Hematopoietic multipotent progenitor cell treated with erythropoietin and hydrocortisone succinate and interleukin-3 and kit ligand, for 8 days (in vitro differentiated cells): ENCODE measurements at regions not wholly inside any gene's neighbourhood (a gene's known extent, or its start where the extent isn't known, plus 50 kb on each side); places are given as distances from the start of the nearest gene placed in this dataset.

Source experiments
- DNase-seq: peaks from one replicate; pipeline ENCODE4 v3.0.0-alpha.2; 2015

- no peak for DNase-seq
These were observed 120.7 kb upstream of the CSF3R start for GRCh38 chr1:36603461-36603860.

DNA sequence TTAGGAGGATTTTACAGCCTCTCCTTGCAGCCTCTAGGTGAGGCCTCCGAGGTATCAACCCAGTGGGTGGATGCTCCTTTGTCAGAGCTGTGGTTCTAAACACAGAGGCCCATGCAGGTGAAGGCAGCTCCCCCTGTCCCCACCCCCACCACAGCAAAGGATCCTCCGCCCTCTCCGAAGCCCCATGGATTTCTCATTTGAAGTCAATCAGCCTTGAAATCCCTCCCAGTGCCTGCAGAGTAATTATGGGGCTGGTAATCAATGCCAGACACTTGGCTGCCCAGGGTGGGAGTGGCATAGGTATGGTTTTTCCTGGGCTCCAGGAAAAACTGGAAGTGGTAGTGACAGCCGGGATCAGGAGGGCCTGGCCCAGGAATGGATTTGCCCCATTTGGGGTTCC lies 119.5 kb upstream of the CSF3R start:
- no peak for DNase-seq

- DNase-seq = no peak
These were observed 117.1 kb upstream of the CSF3R start for GRCh38 chr1:36599828-36600227.

GRCh38 chr1:36597514-36597913 lies 114.8 kb upstream of the CSF3R start:
- no peak for DNase-seq

- DNase-seq = no peak
These were observed 113.2 kb upstream of the CSF3R start for GRCh38 chr1:36595921-36596320.

GRCh38 chr1:36595349-36595748 lies 112.6 kb upstream of the CSF3R start:
- DNase-seq = no peak

DNA sequence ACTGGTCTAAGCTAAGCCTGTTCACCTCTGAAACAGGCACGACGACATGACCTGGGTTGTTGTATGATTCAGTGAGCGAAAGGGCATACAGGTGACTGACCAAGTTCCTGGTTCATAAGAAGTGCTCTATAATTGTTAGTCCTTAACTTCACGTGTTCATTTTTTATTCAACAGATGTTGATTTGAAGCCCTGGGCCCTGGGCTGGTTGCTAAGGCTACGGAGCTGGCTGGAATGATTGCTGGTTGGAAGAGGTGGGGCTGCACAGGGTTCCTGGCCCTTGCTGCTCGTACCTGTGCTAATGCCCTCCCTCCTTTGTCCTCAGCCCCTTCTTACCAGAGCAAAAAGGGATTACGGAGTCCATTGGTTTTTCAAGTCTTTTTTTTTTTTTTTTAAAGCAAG lies 111.3 kb upstream of the CSF3R start:
- DNase-seq = no peak

DNA sequence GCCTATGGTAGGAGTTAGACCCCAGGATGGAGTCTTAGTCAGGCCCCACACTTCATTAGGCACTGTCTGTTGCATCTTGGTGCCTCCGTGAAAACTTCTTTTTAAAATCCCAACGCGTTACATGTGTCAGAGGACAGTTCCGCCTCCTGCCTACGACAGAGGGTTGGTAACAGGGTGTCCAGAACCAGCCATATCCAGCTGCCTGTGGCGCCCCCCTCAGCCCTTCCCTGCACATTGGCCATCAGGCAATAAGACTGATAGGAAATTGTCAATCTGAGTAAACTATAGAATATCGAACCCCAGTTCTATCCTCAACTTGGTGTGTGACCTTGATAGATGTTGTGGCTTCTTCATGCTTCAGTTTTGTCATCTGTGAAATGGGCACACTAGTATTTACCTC lies 108.6 kb upstream of the CSF3R start:
- no peak for DNase-seq

GRCh38 chr1:36590771-36591170 lies 108.1 kb upstream of the CSF3R start:
- DNase-seq = no peak

DNA sequence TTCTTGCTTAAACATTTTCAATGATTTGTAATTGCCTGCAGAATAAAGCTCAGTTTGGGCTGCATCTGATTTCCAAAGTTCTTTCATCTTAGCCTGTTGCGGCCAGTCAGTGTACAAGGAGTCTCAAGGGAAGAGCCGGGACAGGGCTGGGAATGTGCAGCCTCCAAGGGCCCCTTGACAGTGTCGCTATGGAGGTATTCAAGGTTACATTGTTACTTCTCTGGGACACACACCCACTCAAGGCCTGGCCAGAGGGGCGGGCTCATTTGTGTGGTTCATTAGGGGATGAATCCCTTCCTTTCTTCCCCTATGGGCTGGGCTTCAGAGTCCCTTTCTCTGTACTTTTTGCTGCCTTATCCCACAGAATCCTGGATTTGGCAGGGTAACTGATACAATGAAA lies 107.6 kb upstream of the CSF3R start:
- DNase-seq = no peak

GRCh38 chr1:36588972-36589371 lies 106.3 kb upstream of the CSF3R start:
- DNase-seq = no peak

DNA sequence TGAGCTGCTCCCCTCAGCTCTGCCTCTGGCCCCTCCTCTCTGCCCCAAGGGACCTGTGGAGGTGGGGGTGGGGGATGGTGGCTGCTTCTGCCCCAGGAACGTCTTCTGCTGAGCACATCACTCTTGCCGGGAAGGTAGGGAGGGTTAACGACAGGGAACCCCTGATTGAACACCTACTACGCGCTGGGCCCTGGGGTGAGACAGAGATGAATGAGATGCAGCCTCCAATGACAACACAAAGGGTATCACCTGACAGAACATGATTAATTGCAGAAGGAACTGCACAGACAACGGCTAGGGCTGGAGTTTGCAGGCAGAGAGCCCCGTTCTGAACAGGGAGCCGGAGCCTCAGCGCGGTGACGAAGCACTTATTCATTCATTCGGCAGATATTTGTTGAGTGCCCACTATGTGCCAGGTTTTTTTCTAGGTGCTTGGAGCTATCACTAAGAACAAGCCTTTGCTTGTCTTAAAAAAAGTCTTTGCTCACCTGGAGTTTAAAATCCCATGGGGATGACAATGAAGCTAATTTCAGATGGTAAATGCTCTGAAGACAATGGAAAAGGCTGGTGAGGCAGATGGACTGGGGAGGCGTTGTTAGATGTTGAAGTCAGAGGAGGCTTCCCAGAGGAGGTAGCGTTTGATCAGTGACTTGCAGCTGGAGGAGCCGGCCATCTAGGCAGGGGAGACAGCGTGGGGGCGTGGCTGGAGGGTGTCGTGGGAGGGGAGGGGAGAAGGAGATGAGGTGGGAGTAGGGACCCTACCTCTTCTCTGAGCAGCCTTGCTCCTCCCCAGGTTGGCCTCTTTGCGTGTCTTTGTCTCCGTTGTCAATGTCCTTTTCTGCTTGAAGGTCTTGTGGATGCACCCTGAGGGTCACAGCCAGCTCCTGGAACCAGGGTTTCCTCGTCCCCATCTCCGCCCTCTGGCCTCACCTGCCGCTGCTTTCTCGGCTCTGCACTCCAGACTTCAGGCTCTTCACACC lies 103.1 kb upstream of the CSF3R start:
- DNase-seq = no peak

GRCh38 chr1:36584874-36585453 lies 102.3 kb upstream of the CSF3R start:
- DNase-seq = no peak

GRCh38 chr1:36583980-36584782 lies 101.5 kb upstream of the CSF3R start:
- no peak for DNase-seq

- DNase-seq = no peak
These were observed 100.4 kb upstream of the CSF3R start for GRCh38 chr1:36583080-36583479.

DNA sequence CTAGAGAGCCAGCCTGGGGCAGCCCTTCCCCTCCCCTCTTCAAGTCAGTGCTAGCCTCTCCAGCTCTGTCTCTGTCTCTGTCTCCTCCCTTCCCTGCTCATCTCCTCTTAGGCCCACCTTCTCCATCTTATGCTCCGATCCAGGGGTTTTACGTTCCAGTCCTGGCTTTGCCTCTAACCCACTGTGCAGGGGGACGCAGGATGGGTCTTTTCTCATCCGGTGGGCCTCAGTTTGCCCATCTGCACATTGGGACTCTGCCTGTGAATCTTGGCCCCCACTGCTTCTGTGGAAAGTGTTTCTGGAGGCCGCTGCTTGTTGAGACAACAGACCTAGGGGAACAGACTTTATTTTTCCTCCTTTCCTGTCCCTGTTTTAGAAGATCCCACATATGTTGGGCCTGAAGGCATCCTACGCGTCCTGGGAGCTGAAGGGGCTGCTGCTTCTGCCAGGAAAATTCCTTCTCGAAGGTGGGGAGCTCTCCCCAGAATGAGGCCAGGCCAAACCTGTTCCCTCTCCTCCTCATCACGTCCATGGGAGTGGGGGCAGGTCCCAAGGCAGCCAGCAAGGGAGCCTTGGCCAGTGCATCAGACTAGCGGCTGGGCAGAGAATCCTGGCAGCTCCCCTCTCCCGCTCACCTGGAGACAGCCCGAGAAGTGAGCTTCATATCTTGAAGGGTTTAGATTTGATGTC lies 99.5 kb upstream of the CSF3R start:
- no peak for DNase-seq

DNA sequence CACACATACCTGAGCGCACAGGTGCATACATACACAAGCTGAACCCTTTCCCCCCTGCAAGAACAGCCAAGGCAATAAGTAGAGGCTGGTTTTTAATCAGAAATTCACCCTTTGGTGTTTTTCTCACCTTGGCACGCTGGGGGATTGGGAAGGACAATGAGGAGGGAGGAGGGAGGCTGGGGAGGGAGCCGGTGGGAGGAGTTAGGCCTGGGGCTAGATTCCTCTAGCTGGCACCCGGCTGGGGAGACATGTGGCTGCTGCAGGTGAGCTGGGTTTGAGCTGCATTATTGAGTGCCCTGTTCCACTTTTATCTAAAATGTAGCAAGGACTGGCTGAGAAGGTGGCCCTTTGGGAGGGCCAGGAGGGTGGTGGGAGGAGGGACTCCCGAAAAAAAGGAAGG lies 97.8 kb upstream of the CSF3R start:
- DNase-seq = no peak

DNA sequence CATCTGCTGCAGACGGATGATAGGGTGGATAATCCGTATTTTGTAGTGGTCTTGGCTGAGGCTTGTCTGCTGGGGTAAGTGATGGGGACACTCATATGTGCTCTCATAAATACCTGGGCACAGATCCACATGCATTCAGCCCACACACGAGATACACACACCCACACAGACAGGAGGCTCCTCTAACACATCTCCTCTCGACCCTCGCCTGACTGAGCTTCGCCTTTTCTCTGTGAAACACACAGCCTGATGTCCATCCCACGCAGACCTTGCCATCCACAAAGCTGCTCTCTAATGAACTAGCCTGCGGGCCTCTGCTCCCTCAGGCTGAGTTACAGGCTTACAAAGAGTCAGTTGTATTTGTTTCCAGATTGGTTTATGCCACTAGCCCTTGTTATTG lies 96.3 kb upstream of the CSF3R start:
- DNase-seq = no peak

- DNase-seq = no peak
These were observed 93.9 kb upstream of the CSF3R start for GRCh38 chr1:36576551-36577110.

GRCh38 chr1:36576118-36576517 lies 93.4 kb upstream of the CSF3R start:
- DNase-seq = peak; percentile 35

- no peak for DNase-seq
These were observed 90.7 kb upstream of the CSF3R start for GRCh38 chr1:36573445-36573844.

DNA sequence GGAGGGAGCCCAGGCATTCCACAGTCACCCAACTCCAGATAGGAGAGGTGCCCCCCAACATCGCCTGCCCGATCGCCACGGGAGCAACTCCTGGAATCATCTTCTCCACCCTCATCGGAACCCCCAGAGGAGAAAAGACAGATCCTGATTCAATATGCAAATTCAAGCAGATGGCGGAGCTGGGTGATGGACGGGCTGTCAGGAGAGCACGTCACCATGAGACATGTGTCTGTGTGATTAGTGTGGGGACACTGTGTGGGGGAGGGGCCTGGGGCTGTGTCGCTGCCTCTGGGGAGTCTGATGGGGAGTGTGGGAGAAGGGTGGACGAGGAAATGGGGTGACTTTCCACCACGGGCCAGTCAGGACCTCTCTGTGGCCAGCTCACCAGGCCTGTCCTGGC lies 90.2 kb upstream of the CSF3R start:
- no peak for DNase-seq
